ENCODE measurements at regions not wholly inside any gene's neighbourhood (a gene's known extent, or its start where the extent isn't known, plus 50 kb on each side); places are given as distances from the start of the nearest gene placed in this dataset.
"Not testable (repeated sequence)": the region's sequence is repeated elsewhere in the genome, so short reads cannot be mapped to it uniquely, and the experiment has no call there.

- not testable (repeated sequence) for TF ChIP-seq POLR2A (IDR thresholded peaks at IDR 0.05; ENCODE audit: low read length); GATA1 (IDR thresholded peaks at IDR 0.05; ENCODE audit: low read depth, low read length)
Measured at GRCh38 chr17:27007734-27008531, 286.0 kb upstream of the WSB1 start.
